Liver (tissue), 8 donors: ENCODE measurements at regions not wholly inside any gene's neighbourhood (a gene's known extent, or its start where the extent isn't known, plus 50 kb on each side); places are given as distances from the start of the nearest gene placed in this dataset.

Experiments used
- DNase-seq: peaks from one replicate; pipeline ENCODE4 v3.0.0-alpha.2; 2017; ENCODE audit warnings: low spot score
- H3K27ac ChIP-seq, 2 donors: one replicate each; pipeline ENCODE4 v1.7.0; 2013; ENCODE audit warnings: inconsistent platforms in 2 of 2, low read length in 2 of 2, control low read depth in 1 of 2, low read depth in 1 of 2, mild to moderate bottlenecking in 1 of 2
- H3K27me3 ChIP-seq, 4 donors: one replicate each; pipeline versions ENCODE4 v1.6.1 to v1.7.0; 2013; ENCODE audit warnings: low read length in 3 of 4, inconsistent platforms in 1 of 4, mild to moderate bottlenecking in 1 of 4, moderate library complexity in 1 of 4; ENCODE audit not compliant: control insufficient read depth in 4 of 4, insufficient read depth in 4 of 4
- H3K36me3 ChIP-seq, 4 donors: one replicate each; pipeline versions ENCODE4 v1.6.1 to v1.7.0; 2013; ENCODE audit warnings: low read length in 3 of 4, mild to moderate bottlenecking in 3 of 4, low read depth in 1 of 4, moderate library complexity in 1 of 4; ENCODE audit not compliant: control insufficient read depth in 4 of 4, insufficient read depth in 3 of 4
- H3K4me1 ChIP-seq, 4 donors: one replicate each; pipeline versions ENCODE4 v1.6.1 to v1.7.0; 2013; ENCODE audit warnings: low read length in 3 of 4, mild to moderate bottlenecking in 3 of 4, moderate library complexity in 1 of 4; ENCODE audit not compliant: control insufficient read depth in 4 of 4, insufficient read depth in 4 of 4
- H3K4me3 ChIP-seq, 3 donors: one replicate each; pipeline versions ENCODE4 v1.6.1 to v1.7.0; 2013; ENCODE audit warnings: low read length in 3 of 3, control low read depth in 1 of 3, low read depth in 1 of 3, mild to moderate bottlenecking in 1 of 3
- H3K9ac ChIP-seq, 2 donors: one replicate each; pipeline ENCODE4 v1.7.0; 2013; ENCODE audit warnings: low read length in 2 of 2, mild to moderate bottlenecking in 2 of 2, moderate library complexity in 2 of 2, control low read depth in 1 of 2, low read depth in 1 of 2
- H3K9me3 ChIP-seq, 4 donors: one replicate each; pipeline versions ENCODE4 v1.6.1 to v1.7.0; 2013; ENCODE audit warnings: low read length in 3 of 4; ENCODE audit not compliant: control insufficient read depth in 4 of 4
- EGR1 ChIP-seq, 2 donors: IDR thresholded peaks; 2 replicates each; pipeline ENCODE4 v1.6.1; 2016 to 2018; ENCODE audit warnings: antibody characterized with exemption in 2 of 2, low read depth in 2 of 2
- FOXA1 ChIP-seq: IDR thresholded peaks from 2 replicates; pipeline ENCODE4 v1.6.1; 2016; ENCODE audit warnings: antibody characterized with exemption
- FOXA2 ChIP-seq: IDR thresholded peaks from 2 replicates; pipeline ENCODE4 v1.6.1; 2016; ENCODE audit warnings: antibody characterized with exemption
- GABPA ChIP-seq, 2 donors: IDR thresholded peaks in 1 of 2; conservative IDR thresholded peaks in 1 of 2; 2 replicates each; pipeline ENCODE4 v1.6.1; 2016; ENCODE audit warnings: antibody characterized with exemption in 2 of 2, mild to moderate bottlenecking in 1 of 2, moderate library complexity in 1 of 2
- HNF4A ChIP-seq, 2 donors: conservative IDR thresholded peaks; 2 replicates each; pipeline ENCODE4 v1.6.1; 2016; ENCODE audit warnings: antibody characterized with exemption in 2 of 2, mild to moderate bottlenecking in 2 of 2
- HNF4G ChIP-seq: IDR thresholded peaks from 2 replicates; pipeline ENCODE4 v1.6.1; 2016; ENCODE audit warnings: antibody characterized with exemption
- JUND ChIP-seq, 2 donors: IDR thresholded peaks; 2 replicates each; pipeline ENCODE4 v1.6.1; 2016; ENCODE audit warnings: antibody characterized with exemption in 2 of 2
- NR2F2 ChIP-seq: IDR thresholded peaks from 2 replicates; pipeline ENCODE4 v1.6.1; 2016; ENCODE audit warnings: antibody characterized with exemption
- RAD21 ChIP-seq, 2 donors: IDR thresholded peaks; 2 replicates each; pipeline ENCODE4 v1.6.1; 2016; ENCODE audit warnings: antibody characterized with exemption in 2 of 2, mild to moderate bottlenecking in 2 of 2
- RXRA ChIP-seq, 2 donors: IDR thresholded peaks; 2 replicates each; pipeline ENCODE4 v1.6.1; 2017 to 2018; ENCODE audit warnings: antibody characterized with exemption in 2 of 2, mild to moderate bottlenecking in 1 of 2
- SP1 ChIP-seq: IDR thresholded peaks from 2 replicates; pipeline ENCODE4 v1.6.1; 2018; ENCODE audit warnings: antibody characterized with exemption, mild to moderate bottlenecking
- TAF1 ChIP-seq: conservative IDR thresholded peaks from 2 replicates; pipeline ENCODE4 v1.6.1; 2016; ENCODE audit warnings: antibody characterized with exemption, mild to moderate bottlenecking
- YY1 ChIP-seq: IDR thresholded peaks from 2 replicates; pipeline ENCODE4 v1.6.1; 2016; ENCODE audit warnings: antibody characterized with exemption, mild to moderate bottlenecking
- WGBS: extraction: QIAGEN DNeasy Blood & Tissue Kit; methylation state at CpG from one replicate; pipeline ENCODE4 v1.1.7; 2013; 5-methylcytosine and 5-hydroxymethylcytosine counted together
- TF ChIP-seq, protein P1 (sequence below): IDR thresholded peaks from 2 replicates; pipeline ENCODE4 v1.6.1; 2016; ENCODE audit warnings: antibody characterized with exemption
- TF ChIP-seq, protein P2 (sequence below): fragments of 150-350 bp; IDR thresholded peaks from 2 replicates; pipeline ENCODE4 v1.5.1; 2017; ENCODE audit warnings: improper control_type of control experiment, low read depth, low read length; ENCODE audit not compliant: missing input control
- TF ChIP-seq, protein P3 (sequence below): IDR thresholded peaks from 2 replicates; pipeline ENCODE4 v1.6.1; 2016; ENCODE audit warnings: antibody characterized with exemption
- TF ChIP-seq, protein P4 (sequence below): IDR thresholded peaks from 2 replicates; pipeline ENCODE4 v1.6.1; 2016; ENCODE audit warnings: antibody characterized with exemption
- TF ChIP-seq, protein P5 (sequence below): IDR thresholded peaks from 2 replicates; pipeline ENCODE4 v1.6.1; 2016; ENCODE audit warnings: antibody characterized with exemption, mild to moderate bottlenecking
- donor health status: healthy.
- donor health status: healthy.
- donor health status: healthy.
- donor health status: healthy.
- donor health status: healthy.

DNA sequence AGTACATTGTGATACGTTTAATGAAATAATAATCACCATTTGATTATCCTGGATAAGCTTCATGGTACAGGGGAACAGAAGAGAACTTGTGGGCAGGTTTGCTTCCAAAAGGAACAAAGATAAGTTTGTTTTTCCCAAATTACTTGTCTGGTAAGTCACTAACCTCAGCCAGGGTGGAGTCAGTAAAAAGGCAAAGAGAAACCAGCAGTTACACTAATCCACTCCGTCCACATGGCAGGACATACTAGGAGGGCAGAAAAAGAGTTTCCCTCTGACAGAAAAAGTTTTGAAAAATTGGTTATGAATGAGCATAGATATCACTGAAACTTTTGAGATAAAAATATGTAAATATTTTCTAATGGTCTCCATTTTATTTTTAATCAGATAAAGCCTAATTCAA lies 285.9 kb downstream of the IL15 start:
- Histone ChIP-seq H3K4me3 (no peak overlapping the region), H3K9me3 (no peaks in the 10 kb centered on the region), H3K27ac (no peak overlapping the region), H3K9ac (no peak overlapping the region), H3K27me3 (no peaks in the 10 kb centered on the region), H3K4me1 (no peaks in the 10 kb centered on the region), H3K36me3 (no peaks in the 10 kb centered on the region)
- DNase-seq = no peak
- TF ChIP-seq, protein P1, sequence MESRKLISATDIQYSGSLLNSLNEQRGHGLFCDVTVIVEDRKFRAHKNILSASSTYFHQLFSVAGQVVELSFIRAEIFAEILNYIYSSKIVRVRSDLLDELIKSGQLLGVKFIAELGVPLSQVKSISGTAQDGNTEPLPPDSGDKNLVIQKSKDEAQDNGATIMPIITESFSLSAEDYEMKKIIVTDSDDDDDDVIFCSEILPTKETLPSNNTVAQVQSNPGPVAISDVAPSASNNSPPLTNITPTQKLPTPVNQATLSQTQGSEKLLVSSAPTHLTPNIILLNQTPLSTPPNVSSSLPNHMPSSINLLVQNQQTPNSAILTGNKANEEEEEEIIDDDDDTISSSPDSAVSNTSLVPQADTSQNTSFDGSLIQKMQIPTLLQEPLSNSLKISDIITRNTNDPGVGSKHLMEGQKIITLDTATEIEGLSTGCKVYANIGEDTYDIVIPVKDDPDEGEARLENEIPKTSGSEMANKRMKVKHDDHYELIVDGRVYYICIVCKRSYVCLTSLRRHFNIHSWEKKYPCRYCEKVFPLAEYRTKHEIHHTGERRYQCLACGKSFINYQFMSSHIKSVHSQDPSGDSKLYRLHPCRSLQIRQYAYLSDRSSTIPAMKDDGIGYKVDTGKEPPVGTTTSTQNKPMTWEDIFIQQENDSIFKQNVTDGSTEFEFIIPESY = no peak
- TF ChIP-seq JUND (IDR thresholded peaks at IDR 0.05) (no peak), RXRA (IDR thresholded peaks at IDR 0.05) (no peak), HNF4G (no peak), GABPA (IDR thresholded peaks at IDR 0.05 in 1 of 2, conservative IDR thresholded peaks at IDR 0.05 in 1 of 2) (no peak), NR2F2 (no peak), FOXA2 (no peak), HNF4A (conservative IDR thresholded peaks at IDR 0.05) (no peak), SP1 (no peak), TAF1 (no peak), RAD21 (IDR thresholded peaks at IDR 0.05) (no peak), EGR1 (IDR thresholded peaks at IDR 0.05; ENCODE audit: low read depth in 2 of 2) (no peak), YY1 (no peak), FOXA1 (no peak)
- TF ChIP-seq, protein P2, sequence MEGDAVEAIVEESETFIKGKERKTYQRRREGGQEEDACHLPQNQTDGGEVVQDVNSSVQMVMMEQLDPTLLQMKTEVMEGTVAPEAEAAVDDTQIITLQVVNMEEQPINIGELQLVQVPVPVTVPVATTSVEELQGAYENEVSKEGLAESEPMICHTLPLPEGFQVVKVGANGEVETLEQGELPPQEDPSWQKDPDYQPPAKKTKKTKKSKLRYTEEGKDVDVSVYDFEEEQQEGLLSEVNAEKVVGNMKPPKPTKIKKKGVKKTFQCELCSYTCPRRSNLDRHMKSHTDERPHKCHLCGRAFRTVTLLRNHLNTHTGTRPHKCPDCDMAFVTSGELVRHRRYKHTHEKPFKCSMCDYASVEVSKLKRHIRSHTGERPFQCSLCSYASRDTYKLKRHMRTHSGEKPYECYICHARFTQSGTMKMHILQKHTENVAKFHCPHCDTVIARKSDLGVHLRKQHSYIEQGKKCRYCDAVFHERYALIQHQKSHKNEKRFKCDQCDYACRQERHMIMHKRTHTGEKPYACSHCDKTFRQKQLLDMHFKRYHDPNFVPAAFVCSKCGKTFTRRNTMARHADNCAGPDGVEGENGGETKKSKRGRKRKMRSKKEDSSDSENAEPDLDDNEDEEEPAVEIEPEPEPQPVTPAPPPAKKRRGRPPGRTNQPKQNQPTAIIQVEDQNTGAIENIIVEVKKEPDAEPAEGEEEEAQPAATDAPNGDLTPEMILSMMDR = no peak
- TF ChIP-seq, protein P3, sequence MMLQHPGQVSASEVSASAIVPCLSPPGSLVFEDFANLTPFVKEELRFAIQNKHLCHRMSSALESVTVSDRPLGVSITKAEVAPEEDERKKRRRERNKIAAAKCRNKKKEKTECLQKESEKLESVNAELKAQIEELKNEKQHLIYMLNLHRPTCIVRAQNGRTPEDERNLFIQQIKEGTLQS = no peak
- TF ChIP-seq, protein P4, sequence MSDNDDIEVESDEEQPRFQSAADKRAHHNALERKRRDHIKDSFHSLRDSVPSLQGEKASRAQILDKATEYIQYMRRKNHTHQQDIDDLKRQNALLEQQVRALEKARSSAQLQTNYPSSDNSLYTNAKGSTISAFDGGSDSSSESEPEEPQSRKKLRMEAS = no peak
- TF ChIP-seq, protein P5, sequence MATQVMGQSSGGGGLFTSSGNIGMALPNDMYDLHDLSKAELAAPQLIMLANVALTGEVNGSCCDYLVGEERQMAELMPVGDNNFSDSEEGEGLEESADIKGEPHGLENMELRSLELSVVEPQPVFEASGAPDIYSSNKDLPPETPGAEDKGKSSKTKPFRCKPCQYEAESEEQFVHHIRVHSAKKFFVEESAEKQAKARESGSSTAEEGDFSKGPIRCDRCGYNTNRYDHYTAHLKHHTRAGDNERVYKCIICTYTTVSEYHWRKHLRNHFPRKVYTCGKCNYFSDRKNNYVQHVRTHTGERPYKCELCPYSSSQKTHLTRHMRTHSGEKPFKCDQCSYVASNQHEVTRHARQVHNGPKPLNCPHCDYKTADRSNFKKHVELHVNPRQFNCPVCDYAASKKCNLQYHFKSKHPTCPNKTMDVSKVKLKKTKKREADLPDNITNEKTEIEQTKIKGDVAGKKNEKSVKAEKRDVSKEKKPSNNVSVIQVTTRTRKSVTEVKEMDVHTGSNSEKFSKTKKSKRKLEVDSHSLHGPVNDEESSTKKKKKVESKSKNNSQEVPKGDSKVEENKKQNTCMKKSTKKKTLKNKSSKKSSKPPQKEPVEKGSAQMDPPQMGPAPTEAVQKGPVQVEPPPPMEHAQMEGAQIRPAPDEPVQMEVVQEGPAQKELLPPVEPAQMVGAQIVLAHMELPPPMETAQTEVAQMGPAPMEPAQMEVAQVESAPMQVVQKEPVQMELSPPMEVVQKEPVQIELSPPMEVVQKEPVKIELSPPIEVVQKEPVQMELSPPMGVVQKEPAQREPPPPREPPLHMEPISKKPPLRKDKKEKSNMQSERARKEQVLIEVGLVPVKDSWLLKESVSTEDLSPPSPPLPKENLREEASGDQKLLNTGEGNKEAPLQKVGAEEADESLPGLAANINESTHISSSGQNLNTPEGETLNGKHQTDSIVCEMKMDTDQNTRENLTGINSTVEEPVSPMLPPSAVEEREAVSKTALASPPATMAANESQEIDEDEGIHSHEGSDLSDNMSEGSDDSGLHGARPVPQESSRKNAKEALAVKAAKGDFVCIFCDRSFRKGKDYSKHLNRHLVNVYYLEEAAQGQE = no peak
- WGBS = 83% methylated on average over 2 of the region's 2 CpGs

DNA sequence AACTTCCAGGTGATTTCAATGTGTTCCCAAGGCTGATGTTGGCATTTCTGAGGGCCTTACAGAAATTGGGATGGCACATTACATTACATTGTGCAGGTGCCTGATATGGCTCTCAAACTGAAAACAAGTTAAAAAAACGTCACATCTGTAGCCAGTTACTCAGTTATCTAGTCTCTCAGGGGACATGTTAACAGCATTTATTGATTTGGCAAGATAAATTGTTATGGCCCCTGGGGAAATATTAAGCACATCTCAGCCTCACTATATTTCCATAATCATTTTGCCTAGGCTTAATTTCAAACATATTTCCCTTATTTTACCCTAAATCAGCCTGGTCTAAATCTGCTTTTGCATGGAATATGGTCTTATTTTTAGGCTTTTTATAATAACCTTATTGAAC lies 290.0 kb downstream of the IL15 start:
- H3K9ac ChIP-seq = no peak overlapping the region
- H3K27ac ChIP-seq = no peak overlapping the region
- no peak for DNase-seq
- H3K36me3 ChIP-seq = no peaks in the 10 kb centered on the region
- TF ChIP-seq, protein P1 = no peak
- 3% methylated on average over 1 of the region's 1 CpG for WGBS
- H3K9me3 ChIP-seq = no peaks in the 10 kb centered on the region
- H3K4me3 ChIP-seq = no peak overlapping the region
- no peaks in the 10 kb centered on the region for H3K4me1 ChIP-seq
- H3K27me3 ChIP-seq = no peaks in the 10 kb centered on the region
